ACC112 (cell line): ENCODE measurements at regions not wholly inside any gene's neighbourhood (a gene's known extent, or its start where the extent isn't known, plus 50 kb on each side); places are given as distances from the start of the nearest gene placed in this dataset.

Experiments used
- H2AFZ ChIP-seq: fragments of 200-600 bp; sonication (generic); one replicate; pipeline ENCODE4 v1.6.0; 2017; ENCODE audit warnings: antibody characterized with exemption, low read length; ENCODE audit not compliant: unreplicated experiment
- H3K27ac ChIP-seq: fragments of 200-600 bp; sonication (generic); 2 replicates; pipeline ENCODE4 v1.5.1; 2014; ENCODE audit warnings: low read depth, mild to moderate bottlenecking, antibody characterized with exemption, low read length, moderate library complexity
- H3K27me3 ChIP-seq: fragments of 200-600 bp; sonication (generic); 2 replicates; pipeline ENCODE4 v1.6.1; 2014; ENCODE audit warnings: mild to moderate bottlenecking, antibody characterized with exemption, low read length, moderate library complexity, mixed read lengths; ENCODE audit not compliant: insufficient read depth
- H3K36me3 ChIP-seq: fragments of 200-600 bp; sonication (generic); 2 replicates; pipeline ENCODE4 v1.6.1; 2016; ENCODE audit warnings: mild to moderate bottlenecking, antibody characterized with exemption, low read length, moderate library complexity, mixed read lengths; ENCODE audit not compliant: insufficient read depth
- H3K4me1 ChIP-seq: fragments of 200-600 bp; sonication (generic); one replicate; pipeline ENCODE4 v1.6.1; 2016; ENCODE audit warnings: low read length, mixed read lengths; ENCODE audit not compliant: insufficient read depth, unreplicated experiment, control insufficient read depth
- H3K4me3 ChIP-seq: fragments of 200-600 bp; sonication (generic); 2 replicates; pipeline ENCODE4 v1.5.1; 2014; ENCODE audit warnings: mild to moderate bottlenecking, low read depth, low read length
- H3K79me2 ChIP-seq: fragments of 200-600 bp; sonication (generic); one replicate; pipeline ENCODE4 v1.6.0; 2016; ENCODE audit warnings: low read length; ENCODE audit not compliant: control insufficient read depth, unreplicated experiment, insufficient read depth

DNA sequence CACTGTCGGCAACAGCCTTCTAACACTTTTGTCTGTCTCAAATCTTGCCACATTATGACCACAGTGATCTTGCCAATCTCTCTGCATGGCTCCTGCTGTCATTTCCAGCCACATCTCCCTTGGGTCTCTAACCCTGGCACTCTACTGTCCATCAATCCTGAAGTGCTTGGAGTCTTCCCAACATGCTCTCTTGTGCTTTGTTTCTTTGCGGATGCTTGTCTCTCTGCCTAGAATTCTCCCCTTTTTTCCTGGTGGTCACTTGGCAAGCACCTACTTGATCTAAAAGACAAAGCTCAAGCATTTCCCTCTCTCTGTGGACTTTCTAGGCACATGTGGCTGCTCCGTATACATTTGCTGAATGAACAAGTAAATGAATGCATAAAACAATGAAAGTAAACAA is 290.7 kb upstream of the MAP3K7 start:
- no peak overlapping the region for H2AFZ ChIP-seq

DNA sequence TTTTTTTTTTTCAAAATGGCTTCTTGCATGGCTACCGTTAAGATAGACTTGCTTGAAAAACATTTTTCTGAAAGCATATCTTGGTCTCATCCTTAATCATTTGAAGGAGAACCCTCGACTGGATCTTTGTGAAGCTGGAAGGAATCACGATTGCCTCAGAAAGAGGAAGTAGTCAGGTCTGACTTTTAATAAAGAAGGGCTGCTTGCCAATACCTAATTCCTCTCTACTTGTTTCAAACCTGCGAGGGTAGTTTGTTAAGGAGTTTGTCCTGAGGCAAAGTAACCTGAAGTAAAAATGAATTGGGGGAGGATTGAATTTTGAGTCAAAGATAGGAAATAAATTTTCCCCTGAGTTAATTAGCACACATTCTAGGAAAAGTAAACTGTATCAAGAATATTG is 288.1 kb upstream of the MAP3K7 start:
- Histone ChIP-seq H3K4me1 (no peaks in the 10 kb centered on the region), H3K79me2 (no peaks in the 10 kb centered on the region)

More for the DNA sequence above, 290.7 kb upstream of the MAP3K7 start:
- no peaks in the 10 kb centered on the region for H3K36me3 ChIP-seq
- H3K27ac ChIP-seq: no peak overlapping the region
- no peaks in the 10 kb centered on the region for H3K27me3 ChIP-seq
- H3K4me1 ChIP-seq: no peaks in the 10 kb centered on the region
- H3K4me3 ChIP-seq: no peak overlapping the region
- H3K79me2 ChIP-seq: no peaks in the 10 kb centered on the region

DNA sequence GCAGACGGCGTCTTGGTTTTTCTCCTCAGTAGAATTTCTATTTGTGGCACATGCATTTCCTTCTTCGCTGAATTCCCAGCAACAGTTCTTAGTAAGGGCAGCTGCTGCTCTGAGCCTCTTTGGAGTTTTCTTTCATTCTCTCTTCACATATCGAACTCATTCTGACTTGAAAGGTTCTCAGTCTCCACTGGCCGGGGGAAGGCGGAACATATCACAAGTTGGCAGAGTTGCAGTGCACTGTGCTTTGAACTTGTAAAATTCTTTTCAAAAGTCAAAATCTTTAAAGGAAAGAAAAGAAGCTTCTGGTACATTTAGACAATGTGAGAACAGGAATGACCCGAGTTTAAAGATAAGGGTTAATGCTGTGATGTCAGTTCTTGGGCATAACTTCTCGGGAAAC is 286.1 kb upstream of the MAP3K7 start:
- Histone ChIP-seq H3K36me3 (no peaks in the 10 kb centered on the region), H3K79me2 (no peaks in the 10 kb centered on the region), H2AFZ (no peak overlapping the region), H3K27ac (no peak overlapping the region), H3K27me3 (no peaks in the 10 kb centered on the region), H3K4me1 (no peaks in the 10 kb centered on the region), H3K4me3 (no peak overlapping the region)

More for the DNA sequence above, 288.1 kb upstream of the MAP3K7 start:
- Histone ChIP-seq H3K27me3 (no peaks in the 10 kb centered on the region), H3K36me3 (no peaks in the 10 kb centered on the region), H3K4me3 (no peak overlapping the region), H3K27ac (no peak overlapping the region), H2AFZ (no peak overlapping the region)

DNA sequence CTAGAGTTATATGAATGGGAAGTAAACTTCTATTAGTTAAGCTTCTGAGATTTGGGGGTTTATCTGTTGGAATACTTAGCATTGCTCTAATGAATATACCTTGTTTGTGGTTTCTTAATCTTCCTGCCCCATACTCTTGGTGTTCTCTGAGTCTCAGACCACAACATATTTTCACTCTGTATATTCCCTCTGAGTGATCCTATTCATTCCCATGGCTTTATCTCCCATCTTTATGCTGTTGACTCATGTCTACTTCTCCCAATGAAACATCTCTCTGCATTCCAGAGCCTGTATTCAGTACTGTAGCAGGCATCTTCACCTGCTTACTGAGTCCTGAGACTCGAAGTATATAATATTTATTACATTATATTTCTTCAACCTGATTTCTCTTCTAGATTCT is 283.7 kb upstream of the MAP3K7 start:
- no peaks in the 10 kb centered on the region for H3K27me3 ChIP-seq
- no peaks in the 10 kb centered on the region for H3K36me3 ChIP-seq
- H3K79me2 ChIP-seq: no peaks in the 10 kb centered on the region
- H3K27ac ChIP-seq: no peak overlapping the region
- no peaks in the 10 kb centered on the region for H3K4me1 ChIP-seq
- no peak overlapping the region for H2AFZ ChIP-seq
- no peak overlapping the region for H3K4me3 ChIP-seq

DNA sequence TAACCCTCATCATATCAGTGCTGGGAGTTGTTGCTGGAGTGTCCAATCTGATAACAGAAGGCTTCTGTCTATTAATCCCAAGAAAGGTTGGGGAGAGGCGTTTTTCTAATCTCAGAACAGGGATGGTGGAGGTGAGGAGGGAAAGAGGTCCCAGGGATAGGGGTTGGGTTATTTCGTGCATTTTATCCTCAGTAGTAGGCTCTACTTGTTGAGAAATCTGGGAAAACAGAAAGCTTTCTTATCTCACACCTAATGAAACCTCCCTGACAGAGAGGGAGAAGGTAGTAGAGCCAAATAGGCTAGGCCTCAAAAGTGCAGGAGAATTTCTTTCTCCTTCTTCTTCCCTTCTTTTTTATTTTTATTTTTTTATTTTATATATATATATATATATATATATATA is 281.8 kb upstream of the MAP3K7 start:
- H3K4me3 ChIP-seq: no peak overlapping the region
- no peak overlapping the region for H2AFZ ChIP-seq
- no peaks in the 10 kb centered on the region for H3K4me1 ChIP-seq
- H3K36me3 ChIP-seq: no peaks in the 10 kb centered on the region
- no peak overlapping the region for H3K27ac ChIP-seq
- no peaks in the 10 kb centered on the region for H3K79me2 ChIP-seq
- H3K27me3 ChIP-seq: no peaks in the 10 kb centered on the region

DNA sequence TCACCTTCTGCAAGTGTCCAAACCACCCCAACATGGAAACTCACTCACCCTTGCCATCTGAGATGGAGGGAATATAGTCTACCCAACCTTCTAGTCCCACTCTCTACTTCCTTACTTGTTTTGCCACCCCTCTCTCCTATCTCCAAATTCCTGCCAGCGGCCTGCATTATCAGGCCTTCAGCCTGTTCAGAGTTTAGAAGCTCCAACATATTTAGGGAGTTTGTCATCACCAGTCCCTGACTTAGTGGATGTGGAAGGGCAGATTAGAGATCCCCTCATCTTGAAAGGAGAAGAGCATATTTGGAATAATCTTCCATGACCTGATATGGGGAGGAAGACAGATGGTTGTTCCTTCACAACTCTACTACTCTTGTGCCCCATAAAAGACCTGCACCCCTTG is 281.4 kb upstream of the MAP3K7 start:
- Histone ChIP-seq H2AFZ (no peak overlapping the region), H3K79me2 (no peaks in the 10 kb centered on the region), H3K4me3 (no peak overlapping the region), H3K4me1 (no peaks in the 10 kb centered on the region), H3K27me3 (no peaks in the 10 kb centered on the region), H3K36me3 (no peaks in the 10 kb centered on the region), H3K27ac (no peak overlapping the region)

DNA sequence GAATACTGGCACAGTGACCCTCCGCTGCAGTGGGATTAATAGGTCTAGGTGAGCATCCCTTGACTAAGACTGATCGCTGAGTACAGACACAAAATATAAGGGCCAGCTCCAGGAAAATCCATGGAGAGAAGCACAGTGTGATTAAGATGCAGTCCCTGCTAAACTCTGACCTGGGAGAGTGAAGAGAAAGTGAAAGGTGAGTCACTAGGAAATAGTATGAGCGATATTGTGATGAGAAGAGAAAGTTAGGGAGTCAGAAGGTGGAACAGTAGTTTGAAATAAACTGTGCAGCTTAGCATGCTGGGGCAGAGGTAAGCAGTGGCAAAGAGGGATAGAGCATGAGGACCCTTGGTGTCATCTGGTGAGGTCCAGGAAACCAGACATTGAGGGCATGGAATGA is 278.6 kb upstream of the MAP3K7 start:
- H2AFZ ChIP-seq: no peak overlapping the region
- H3K27me3 ChIP-seq: no peaks in the 10 kb centered on the region
- no peak overlapping the region for H3K27ac ChIP-seq
- no peaks in the 10 kb centered on the region for H3K79me2 ChIP-seq
- H3K4me3 ChIP-seq: no peak overlapping the region
- no peaks in the 10 kb centered on the region for H3K4me1 ChIP-seq
- H3K36me3 ChIP-seq: no peaks in the 10 kb centered on the region

DNA sequence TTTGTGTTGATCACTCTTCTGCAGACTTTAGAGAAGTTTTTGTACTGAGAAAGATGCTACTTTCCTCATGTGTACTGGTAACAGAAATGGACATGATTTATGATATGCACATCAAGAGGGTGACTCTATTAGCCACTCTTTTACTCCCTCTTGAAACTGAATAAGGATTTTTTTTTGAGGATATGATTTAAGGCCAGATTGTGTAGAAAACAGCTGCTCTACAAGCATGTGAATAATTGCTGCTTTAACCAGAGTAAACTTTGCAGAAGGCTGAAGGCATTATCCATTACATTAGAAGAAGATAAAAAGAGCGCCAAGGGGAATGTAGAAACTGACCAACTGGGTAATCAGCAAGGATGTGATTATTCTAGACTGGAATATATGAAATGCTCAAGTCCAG is 276.2 kb upstream of the MAP3K7 start:
- H3K36me3 ChIP-seq: no peaks in the 10 kb centered on the region
- no peak overlapping the region for H2AFZ ChIP-seq
- no peak overlapping the region for H3K4me3 ChIP-seq
- no peaks in the 10 kb centered on the region for H3K79me2 ChIP-seq
- H3K27ac ChIP-seq: no peak overlapping the region
- H3K4me1 ChIP-seq: no peaks in the 10 kb centered on the region
- H3K27me3 ChIP-seq: no peaks in the 10 kb centered on the region

DNA sequence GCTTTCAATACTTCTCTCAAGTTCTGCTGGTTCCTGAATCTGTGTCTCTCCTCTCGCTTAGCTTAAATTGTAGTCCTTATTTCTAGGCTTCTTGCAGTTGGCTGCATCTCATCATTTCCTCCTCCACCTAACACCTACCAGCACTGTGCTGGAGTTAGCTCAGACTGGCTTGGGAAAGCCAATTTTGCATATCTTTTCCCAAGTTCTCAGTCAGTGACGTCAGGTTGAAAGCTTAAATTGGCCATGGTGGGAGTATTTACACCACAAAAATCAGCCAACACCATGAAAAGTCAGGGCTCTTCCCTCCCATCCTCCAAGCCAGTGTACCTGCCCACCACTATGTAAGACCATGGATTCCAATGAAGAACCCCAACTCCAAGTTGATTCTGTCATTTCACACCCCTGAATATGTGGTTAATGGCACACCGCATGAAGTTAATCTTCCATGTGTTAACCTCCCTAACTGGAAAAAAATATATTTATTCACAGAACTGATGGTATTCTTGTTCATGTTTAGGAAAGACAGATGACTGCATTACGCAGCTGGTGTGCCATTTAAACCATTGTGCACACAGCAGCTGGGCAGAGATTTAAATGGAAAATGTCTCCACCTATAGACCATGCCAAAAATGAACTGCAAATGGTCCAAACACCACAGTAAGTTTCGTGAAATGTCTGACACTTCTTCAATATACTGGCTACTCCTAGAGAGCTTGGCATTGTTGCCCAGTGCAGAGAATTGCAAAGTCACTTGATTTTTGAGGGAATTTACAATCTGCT is 274.1 kb upstream of the MAP3K7 start:
- H3K4me1 ChIP-seq: no peaks in the 10 kb centered on the region
- H3K79me2 ChIP-seq: no peaks in the 10 kb centered on the region
- no peak overlapping the region for H3K27ac ChIP-seq
- no peaks in the 10 kb centered on the region for H3K27me3 ChIP-seq
- no peak overlapping the region for H3K4me3 ChIP-seq
- H2AFZ ChIP-seq: no peak overlapping the region
- no peaks in the 10 kb centered on the region for H3K36me3 ChIP-seq

DNA sequence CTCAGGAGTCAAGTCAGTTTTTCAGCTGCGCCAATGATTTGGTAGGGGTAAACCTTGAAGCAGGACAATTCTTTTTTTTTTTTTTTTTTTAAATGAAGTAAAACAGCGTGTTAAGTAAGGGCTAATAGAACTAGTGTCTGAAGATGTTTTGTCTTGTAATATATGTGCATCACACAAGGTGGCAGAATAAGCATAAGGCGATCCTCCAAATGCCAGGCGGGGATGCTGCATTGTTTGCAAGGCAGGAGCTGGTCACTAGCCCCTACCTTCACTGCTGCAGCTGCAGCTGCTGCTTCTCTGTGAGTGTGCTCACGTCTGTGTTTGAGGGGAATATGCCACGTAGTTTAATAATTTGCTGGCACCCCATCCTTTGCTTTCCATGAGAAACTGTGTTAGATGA is 272.7 kb upstream of the MAP3K7 start:
- Histone ChIP-seq H3K36me3 (no peaks in the 10 kb centered on the region), H3K4me1 (no peaks in the 10 kb centered on the region), H2AFZ (no peak overlapping the region), H3K4me3 (no peak overlapping the region), H3K79me2 (no peaks in the 10 kb centered on the region), H3K27ac (no peak overlapping the region), H3K27me3 (no peaks in the 10 kb centered on the region)

DNA sequence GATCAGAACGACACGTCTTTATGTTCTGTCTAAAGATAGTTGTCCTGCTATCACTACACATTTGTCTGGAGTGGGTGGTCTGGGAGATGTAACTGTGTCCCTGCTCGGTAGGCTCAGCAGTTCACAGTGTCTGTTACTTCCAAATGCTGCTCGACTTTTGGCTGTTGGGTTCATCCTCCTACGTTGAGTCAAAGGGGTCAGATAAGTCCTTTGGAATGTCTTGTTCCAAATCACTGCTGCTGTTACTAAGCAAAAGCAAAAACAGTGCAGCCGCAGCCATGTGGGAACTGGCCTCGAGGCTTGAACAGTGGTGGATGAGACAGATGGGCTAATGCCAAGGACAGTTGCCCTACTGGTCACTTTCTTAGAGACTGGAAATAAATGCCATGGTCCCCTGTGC is 272.2 kb upstream of the MAP3K7 start:
- H3K4me1 ChIP-seq: no peaks in the 10 kb centered on the region
- H2AFZ ChIP-seq: no peak overlapping the region
- no peaks in the 10 kb centered on the region for H3K36me3 ChIP-seq
- no peaks in the 10 kb centered on the region for H3K27me3 ChIP-seq
- H3K79me2 ChIP-seq: no peaks in the 10 kb centered on the region
- H3K27ac ChIP-seq: no peak overlapping the region
- no peak overlapping the region for H3K4me3 ChIP-seq
